Calu3 (cell line): ENCODE measurements at regions not wholly inside any gene's neighbourhood (a gene's known extent, or its start where the extent isn't known, plus 50 kb on each side); places are given as distances from the start of the nearest gene placed in this dataset.

Source experiments
- BruUV-seq: library from RNA; stranded (reverse); fragments of 400-500 nt; replicated peaks from 2 replicates; lab custom pipeline; 2021; lab: Mats Ljungman, UMichigan
- CTCF ChIA-PET: fragments of 300-600 bp; sonication (Branson Sonifier 250); formaldehyde crosslinking; loops from one replicate; lab custom pipeline; 2022; ENCODE audit warnings: antibody characterized with exemption; lab: Charles Lee
- DNase-seq: peaks from one replicate; pipeline ENCODE4 v3.0.0; 2022
- H3K27ac Mint-ChIP-seq: one replicate; pipeline ENCODE4 v1.8.0; 2022; ENCODE audit warnings: mixed read lengths; ENCODE audit not compliant: unreplicated experiment
- H3K27me3 Mint-ChIP-seq: one replicate; pipeline ENCODE4 v1.8.0; 2022; ENCODE audit warnings: mixed read lengths; ENCODE audit not compliant: unreplicated experiment
- H3K36me3 Mint-ChIP-seq: one replicate; pipeline ENCODE4 v1.8.0; 2022; ENCODE audit warnings: mild to moderate bottlenecking, moderate library complexity, mixed read lengths; ENCODE audit not compliant: insufficient read depth, unreplicated experiment
- H3K4me1 Mint-ChIP-seq: one replicate; pipeline ENCODE4 v1.8.0; 2022; ENCODE audit warnings: mild to moderate bottlenecking, low read depth, mixed read lengths; ENCODE audit not compliant: unreplicated experiment
- H3K4me3 Mint-ChIP-seq: one replicate; pipeline ENCODE4 v1.8.0; 2022; ENCODE audit warnings: mild to moderate bottlenecking, low read depth, moderate library complexity, mixed read lengths; ENCODE audit not compliant: unreplicated experiment
- H3K9me3 Mint-ChIP-seq: one replicate; pipeline ENCODE4 v1.8.0; 2022; ENCODE audit warnings: low read depth, mixed read lengths; ENCODE audit not compliant: unreplicated experiment
- CTCF ChIP-seq: fragments of 200-600 bp; IDR thresholded peaks from one replicate; pipeline ENCODE4 v1.8.0; 2022; ENCODE audit warnings: antibody characterized with exemption; ENCODE audit not compliant: unreplicated experiment
- intact Hi-C: fragments of 100-400 bp; cut with micrococcal nuclease; formaldehyde crosslinking; loops from one replicate; pipeline ENCODE4 v1.10.0; 2022; ENCODE audit not compliant: unreplicated experiment

GRCh38 chr13:26476782-26477142 is 80.7 kb upstream of the WASF3 start:
- H3K9me3 Mint-ChIP-seq: no peaks in the 10 kb centered on the region
- CTCF ChIA-PET: no interaction called here
- intact Hi-C loops: no loop called here
- H3K36me3 Mint-ChIP-seq: no peaks in the 10 kb centered on the region
- H3K4me3 Mint-ChIP-seq: no peak overlapping the region
- no peaks in the 10 kb centered on the region for H3K27me3 Mint-ChIP-seq
- peaks cover 14% of the 10 kb centered on the region for H3K4me1 Mint-ChIP-seq
- no peak for TF ChIP-seq CTCF
- BruUV-seq: no TSS peak
- no peak overlapping the region for H3K27ac Mint-ChIP-seq
- no peak for DNase-seq

GRCh38 chr13:26477681-26478080 is 79.8 kb upstream of the WASF3 start:
- TF ChIP-seq CTCF: no peak
- CTCF ChIA-PET: no interaction called here
- no peaks in the 10 kb centered on the region for H3K36me3 Mint-ChIP-seq
- BruUV-seq: no TSS peak
- DNase-seq: no peak
- H3K9me3 Mint-ChIP-seq: no peaks in the 10 kb centered on the region
- intact Hi-C loops: no loop called here
- no peak overlapping the region for H3K27ac Mint-ChIP-seq
- no peak overlapping the region for H3K4me3 Mint-ChIP-seq
- peaks cover 14% of the 10 kb centered on the region for H3K4me1 Mint-ChIP-seq
- H3K27me3 Mint-ChIP-seq: no peaks in the 10 kb centered on the region

GRCh38 chr13:26480246-26480855 is 77.1 kb upstream of the WASF3 start:
- no peak for TF ChIP-seq CTCF
- no peaks in the 10 kb centered on the region for H3K27me3 Mint-ChIP-seq
- peak overlapping the region; percentile 88 for H3K27ac Mint-ChIP-seq
- H3K9me3 Mint-ChIP-seq: no peaks in the 10 kb centered on the region
- H3K36me3 Mint-ChIP-seq: no peaks in the 10 kb centered on the region
- peak overlapping the region; percentile 8 for H3K4me3 Mint-ChIP-seq
- no TSS peak for BruUV-seq
- peaks cover 14% of the 10 kb centered on the region for H3K4me1 Mint-ChIP-seq
- DNase-seq: peak; percentile 17
- intact Hi-C loops: no loop called here
- CTCF ChIA-PET: interaction anchor here (0.6 kb wide), 1 partner anchor 218 kb away, joined by 4 read pairs; no protein-coding TSS in a partner anchor

- TF ChIP-seq CTCF: peak; percentile 47
- BruUV-seq: no TSS peak
- CTCF ChIA-PET: interaction anchor here (0.6 to 0.7 kb wide), 2 partner anchors 212 to 249 kb away, joined by 3 to 6 read pairs; no protein-coding TSS in a partner anchor
- intact Hi-C loops: loop anchor here (2.0 kb wide), 1 partner anchor 216 kb away; no protein-coding TSS in a partner anchor
- Mint-ChIP-seq H3K9me3 (no peaks in the 10 kb centered on the region), H3K36me3 (no peaks in the 10 kb centered on the region), H3K4me1 (peaks cover 14% of the 10 kb centered on the region), H3K27me3 (no peaks in the 10 kb centered on the region), H3K27ac (no peak overlapping the region), H3K4me3 (no peak overlapping the region)
- peak; percentile 59 for DNase-seq
Measured at GRCh38 chr13:26482451-26483197, 74.9 kb upstream of the WASF3 start.
